ENCODE measurements at regions not wholly inside any gene's neighbourhood (a gene's known extent, or its start where the extent isn't known, plus 50 kb on each side); places are given as distances from the start of the nearest gene placed in this dataset.

- TF ChIP-seq, protein P1, sequence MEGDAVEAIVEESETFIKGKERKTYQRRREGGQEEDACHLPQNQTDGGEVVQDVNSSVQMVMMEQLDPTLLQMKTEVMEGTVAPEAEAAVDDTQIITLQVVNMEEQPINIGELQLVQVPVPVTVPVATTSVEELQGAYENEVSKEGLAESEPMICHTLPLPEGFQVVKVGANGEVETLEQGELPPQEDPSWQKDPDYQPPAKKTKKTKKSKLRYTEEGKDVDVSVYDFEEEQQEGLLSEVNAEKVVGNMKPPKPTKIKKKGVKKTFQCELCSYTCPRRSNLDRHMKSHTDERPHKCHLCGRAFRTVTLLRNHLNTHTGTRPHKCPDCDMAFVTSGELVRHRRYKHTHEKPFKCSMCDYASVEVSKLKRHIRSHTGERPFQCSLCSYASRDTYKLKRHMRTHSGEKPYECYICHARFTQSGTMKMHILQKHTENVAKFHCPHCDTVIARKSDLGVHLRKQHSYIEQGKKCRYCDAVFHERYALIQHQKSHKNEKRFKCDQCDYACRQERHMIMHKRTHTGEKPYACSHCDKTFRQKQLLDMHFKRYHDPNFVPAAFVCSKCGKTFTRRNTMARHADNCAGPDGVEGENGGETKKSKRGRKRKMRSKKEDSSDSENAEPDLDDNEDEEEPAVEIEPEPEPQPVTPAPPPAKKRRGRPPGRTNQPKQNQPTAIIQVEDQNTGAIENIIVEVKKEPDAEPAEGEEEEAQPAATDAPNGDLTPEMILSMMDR (IDR thresholded peaks at IDR 0.05): no peak
- no peak for TF ChIP-seq POLR2A (IDR thresholded peaks at IDR 0.05)
Measured at GRCh38 chr10:130439766-130440165, 303.6 kb downstream of the GLRX3 start.

Measured in Peyer's patch (tissue), 4 donors.